ENCODE measurements at regions not wholly inside any gene's neighbourhood (a gene's known extent, or its start where the extent isn't known, plus 50 kb on each side); places are given as distances from the start of the nearest gene placed in this dataset.

DNA sequence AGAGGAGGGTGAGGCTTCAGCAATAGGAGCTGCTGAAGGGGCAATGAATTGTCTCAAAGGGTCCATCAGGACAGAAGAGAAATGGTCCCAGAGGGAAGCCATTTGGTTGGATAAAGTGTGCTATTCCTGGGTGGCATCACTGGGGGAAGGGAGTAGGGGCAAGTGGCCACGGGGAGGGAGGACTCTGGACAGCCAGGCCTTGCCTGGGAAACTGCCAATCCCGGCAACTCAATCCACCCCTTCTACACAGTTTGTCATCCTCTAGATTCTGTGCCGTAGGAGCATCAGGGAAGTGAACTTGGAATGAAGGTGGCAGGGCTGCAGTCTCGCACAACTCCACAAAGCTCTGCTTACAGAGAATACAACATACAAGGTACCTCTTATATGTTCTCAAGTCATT is 59.5 kb upstream of the RIPOR2 start:
- no peak for TF ChIP-seq CTCF (IDR thresholded peaks at IDR 0.05; ENCODE audit: low read depth, low read length, missing control alignments)
- no peak overlapping the region for H3K4me3 ChIP-seq (ENCODE audit: low read depth, low read length)
- no peak for DNase-seq (ENCODE audit: low read depth)

- DNase-seq (ENCODE audit: low read depth): no peak
- H3K4me3 ChIP-seq (ENCODE audit: low read depth, low read length): no peak overlapping the region
- no peak for TF ChIP-seq CTCF (IDR thresholded peaks at IDR 0.05; ENCODE audit: low read depth, low read length, missing control alignments)
Measured at GRCh38 chr6:24996269-24996836, 60.6 kb upstream of the RIPOR2 start.

- DNase-seq (ENCODE audit: low read depth): no peak
- H3K4me3 ChIP-seq (ENCODE audit: low read depth, low read length): no peak overlapping the region
- TF ChIP-seq CTCF (IDR thresholded peaks at IDR 0.05; ENCODE audit: low read depth, low read length, missing control alignments): no peak
Measured at GRCh38 chr6:24997231-24997630, 61.5 kb upstream of the RIPOR2 start.

DNA sequence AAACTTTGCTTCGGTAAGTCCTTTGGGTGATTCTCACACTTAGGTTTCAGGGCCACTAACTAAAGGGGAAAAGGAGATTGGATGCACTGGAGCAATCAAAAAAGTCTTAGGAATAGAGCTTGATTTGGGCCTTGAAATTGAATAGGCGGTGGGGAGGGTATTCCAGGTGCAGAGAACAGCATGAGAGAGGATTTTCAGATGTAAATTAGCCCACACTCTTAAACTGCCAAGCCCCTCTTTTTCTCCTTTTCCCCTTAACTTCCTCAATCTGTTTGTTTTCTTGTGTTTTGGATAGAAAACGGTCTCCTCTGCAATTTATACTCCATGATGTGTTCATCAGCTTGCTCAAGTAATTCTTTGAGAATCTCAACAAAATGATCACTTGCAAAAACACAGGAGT is 62.1 kb upstream of the RIPOR2 start:
- TF ChIP-seq CTCF (IDR thresholded peaks at IDR 0.05; ENCODE audit: low read depth, low read length, missing control alignments): no peak
- H3K4me3 ChIP-seq (ENCODE audit: low read depth, low read length): no peak overlapping the region

DNA sequence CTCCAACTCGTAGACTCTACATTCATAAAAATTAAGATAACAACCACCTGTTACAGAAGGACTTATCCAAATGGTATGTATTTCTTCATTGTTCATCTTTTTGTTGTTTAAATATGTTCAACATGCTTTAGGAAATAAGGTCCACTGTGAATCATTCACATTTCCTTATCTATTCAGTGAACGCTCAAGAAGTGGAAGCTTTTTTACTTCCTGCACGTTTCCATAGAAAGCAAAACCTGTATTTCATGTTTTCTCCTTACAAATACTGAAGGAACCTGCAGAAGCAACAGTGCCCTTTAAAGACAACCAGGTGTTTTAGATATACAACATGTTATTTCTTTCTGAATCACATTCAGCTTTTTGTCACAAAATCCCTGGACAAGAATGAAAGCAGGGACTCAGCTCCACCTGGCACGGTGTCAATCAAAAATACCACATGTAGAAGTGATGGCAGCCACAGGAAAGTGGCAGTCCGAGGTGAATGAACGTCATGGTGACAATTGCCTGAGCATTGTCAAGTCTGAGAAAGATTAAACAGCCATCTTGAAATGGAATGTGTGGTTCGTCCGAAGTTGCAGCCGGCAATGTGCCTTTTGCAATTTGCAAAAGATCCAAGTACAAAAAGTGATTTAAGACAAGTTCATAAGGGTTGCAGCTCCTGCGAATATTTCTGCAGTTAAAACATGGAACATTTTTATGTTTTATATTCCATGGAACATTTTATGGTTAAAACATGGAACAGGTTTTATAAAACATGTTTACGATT is 66.7 kb upstream of the RIPOR2 start:
- no peak overlapping the region for H3K4me3 ChIP-seq (ENCODE audit: low read depth, low read length)
- no peak for DNase-seq (ENCODE audit: low read depth)
- no peak for TF ChIP-seq CTCF (IDR thresholded peaks at IDR 0.05; ENCODE audit: low read depth, low read length, missing control alignments)

More for the DNA sequence above, 62.1 kb upstream of the RIPOR2 start:
- no peak for DNase-seq (ENCODE audit: low read depth)

DNA sequence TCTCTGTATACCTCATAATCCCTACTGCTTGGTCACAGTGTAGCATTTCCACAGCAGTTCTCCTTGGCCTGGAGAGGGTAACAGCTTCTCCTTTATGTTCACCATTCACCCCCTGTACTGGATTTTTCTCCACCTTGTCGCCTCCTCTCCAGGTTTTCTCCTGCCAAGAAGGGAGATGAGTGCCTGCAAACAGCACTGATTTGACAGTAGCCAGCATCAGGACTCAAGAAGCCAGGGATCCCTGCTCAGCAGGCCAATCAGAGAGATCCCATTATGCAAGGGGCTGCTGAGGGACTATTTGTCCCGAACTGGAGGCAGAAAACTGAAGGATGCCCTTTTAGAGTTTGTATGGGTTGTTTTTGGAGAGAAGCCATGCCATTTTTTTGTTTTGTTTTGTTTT is 68.6 kb upstream of the RIPOR2 start:
- no peak for TF ChIP-seq CTCF (IDR thresholded peaks at IDR 0.05; ENCODE audit: low read depth, low read length, missing control alignments)
- no peak for DNase-seq (ENCODE audit: low read depth)
- no peak overlapping the region for H3K4me3 ChIP-seq (ENCODE audit: low read depth, low read length)

- no peak overlapping the region for H3K4me3 ChIP-seq (ENCODE audit: low read depth, low read length)
- DNase-seq (ENCODE audit: low read depth): no peak
Measured at GRCh38 chr6:25005010-25005409, 69.2 kb upstream of the RIPOR2 start.

More at GRCh38 chr6:25005010-25005409, 69.2 kb upstream of the RIPOR2 start:
- TF ChIP-seq CTCF (IDR thresholded peaks at IDR 0.05; ENCODE audit: low read depth, low read length, missing control alignments): no peak
